ENCODE measurements at regions not wholly inside any gene's neighbourhood (a gene's known extent, or its start where the extent isn't known, plus 50 kb on each side); places are given as distances from the start of the nearest gene placed in this dataset.

DNA sequence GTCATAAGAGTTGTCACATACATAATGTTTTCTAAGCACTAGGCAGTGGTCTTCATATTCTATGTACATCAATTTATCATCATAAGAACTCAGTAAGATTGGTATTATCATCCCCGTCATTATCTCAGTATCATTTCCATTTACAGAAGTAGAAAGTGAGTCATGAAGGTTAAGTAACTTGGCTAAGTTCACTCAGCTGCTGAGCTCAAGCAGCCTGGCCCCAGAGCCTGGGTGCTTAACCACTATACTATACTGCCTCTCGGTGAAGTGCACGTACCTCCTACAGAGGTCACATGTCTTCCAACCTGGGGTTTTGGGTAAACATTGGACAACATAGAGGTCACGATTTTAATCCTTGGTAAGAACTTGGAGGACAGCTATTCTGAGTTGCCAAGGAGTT lies 161.5 kb upstream of the GATB start:
- no peak for DNase-seq

DNA sequence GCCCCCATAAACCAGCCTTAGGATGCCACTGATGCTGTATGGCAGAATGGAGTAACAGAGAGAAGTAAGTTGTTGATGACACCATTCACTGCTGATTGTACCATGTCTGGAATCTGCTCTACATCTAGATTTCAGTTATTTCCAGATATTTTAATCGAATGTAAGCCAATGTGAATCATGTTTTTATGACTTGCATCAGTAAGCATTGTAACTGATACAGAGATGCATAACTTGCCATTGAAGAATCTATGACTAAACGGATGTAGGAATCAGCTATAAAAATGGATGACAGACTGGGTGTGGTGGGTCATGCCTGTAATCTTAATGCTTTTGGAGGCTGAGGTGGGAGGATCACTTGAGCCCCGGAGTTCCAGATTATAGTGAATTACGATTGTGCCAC lies 161.0 kb upstream of the GATB start:
- DNase-seq: no peak

GRCh38 chr4:151921386-151921785 lies 160.6 kb upstream of the GATB start:
- DNase-seq: no peak

DNA sequence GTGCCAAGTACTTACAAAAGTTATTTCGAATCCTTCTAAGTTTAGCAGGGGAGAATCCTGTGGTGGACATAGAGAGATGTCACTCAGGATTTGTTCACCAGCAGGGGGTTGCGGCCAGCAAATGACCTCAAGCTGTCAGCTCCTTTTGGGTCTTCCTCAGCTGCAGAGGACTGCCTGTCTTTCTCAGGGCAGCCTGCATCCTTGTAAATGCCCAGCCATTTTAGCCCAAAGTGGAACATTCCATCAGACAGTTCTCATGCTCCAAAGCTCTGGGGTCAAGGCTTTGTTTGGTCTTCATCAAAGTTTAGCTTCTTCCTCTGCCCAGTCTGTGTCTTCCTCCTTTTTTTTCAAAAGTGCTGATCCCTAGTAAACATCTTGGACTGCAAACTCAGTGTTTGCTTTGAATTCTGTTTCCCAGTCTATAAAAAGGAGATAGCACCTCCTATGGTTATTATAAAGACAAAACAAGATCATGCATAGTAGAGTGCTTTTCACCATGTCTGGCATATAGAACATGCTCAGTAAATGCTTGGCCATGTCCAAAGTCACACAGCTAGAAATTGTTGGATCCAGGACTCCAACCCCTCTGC lies 156.4 kb upstream of the GATB start:
- DNase-seq: no peak

DNA sequence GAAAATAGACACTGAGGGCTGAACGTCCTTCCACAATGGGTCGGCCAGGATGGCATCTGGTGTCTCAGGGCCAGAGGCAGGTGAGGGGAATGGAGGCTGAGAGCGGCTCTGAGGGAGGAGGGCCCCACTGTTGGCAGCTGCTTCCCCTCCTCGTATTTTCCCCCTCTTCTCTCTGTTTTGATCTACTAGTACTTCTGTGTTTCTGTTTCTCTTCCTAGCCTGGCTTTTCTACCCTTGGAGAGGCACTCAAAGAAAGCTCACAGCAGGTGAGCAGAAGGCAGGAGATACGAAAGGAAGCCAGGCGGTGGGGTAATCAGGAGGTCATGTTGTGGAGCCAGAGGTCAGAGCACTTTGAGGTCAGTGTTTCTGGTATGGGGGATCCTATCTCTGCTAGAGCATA lies 151.8 kb upstream of the GATB start:
- DNase-seq: no peak

DNA sequence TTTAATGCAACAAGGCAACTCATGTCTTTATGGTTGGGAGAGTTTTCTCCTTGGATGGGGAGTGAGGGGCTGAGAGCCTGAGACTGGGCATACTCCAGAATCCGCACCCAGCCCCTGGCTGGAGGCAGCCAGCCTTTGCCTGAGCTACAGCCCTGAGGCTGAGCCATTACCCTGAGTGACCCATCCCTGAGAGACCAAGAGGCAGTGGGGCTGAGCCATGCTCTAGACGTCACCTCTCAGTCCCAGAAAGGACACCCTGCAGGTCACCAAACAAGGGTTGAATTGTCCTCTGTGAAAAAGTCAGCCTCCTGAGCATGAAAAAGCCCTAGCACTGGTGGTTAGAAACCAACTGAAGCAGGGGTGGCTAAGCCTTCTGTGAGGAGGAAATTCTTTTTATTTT lies 151.2 kb upstream of the GATB start:
- DNase-seq: no peak

DNA sequence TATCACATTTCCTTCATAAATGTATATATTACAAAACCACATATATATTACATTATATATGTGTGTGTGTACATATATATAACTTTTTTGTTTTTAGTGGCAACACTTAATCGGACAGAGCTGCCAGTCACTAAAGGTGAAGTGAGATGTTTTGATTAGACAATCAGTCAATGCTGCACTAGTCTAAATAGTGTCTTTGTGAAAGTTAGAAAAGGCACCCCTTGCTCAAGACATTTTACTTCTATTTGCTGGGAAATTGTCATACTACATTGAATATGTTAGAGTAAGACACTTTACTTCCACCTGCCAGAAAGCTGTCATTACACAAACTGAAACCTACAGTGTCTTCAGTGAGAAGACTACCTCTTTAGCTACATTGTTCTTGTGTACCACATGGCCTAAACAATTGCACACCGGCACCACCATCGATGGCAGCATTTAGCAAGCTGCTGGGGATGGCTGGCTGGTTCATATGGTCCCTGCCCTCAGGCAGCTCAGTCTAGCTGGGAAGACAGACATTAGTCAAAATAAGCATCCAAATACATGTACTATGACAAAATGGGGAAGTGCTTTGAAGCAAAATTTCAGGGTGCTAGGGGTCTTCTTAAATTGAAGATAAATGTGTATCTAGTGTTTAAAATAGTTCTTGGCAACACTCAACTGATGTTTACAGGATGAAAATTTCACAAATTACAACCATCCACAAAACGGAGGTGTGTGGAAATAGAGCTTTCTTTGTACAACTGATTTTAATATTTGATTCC lies 148.1 kb upstream of the GATB start:
- DNase-seq: no peak

- DNase-seq: no peak
Observed at GRCh38 chr4:151908201-151908600, 147.4 kb upstream of the GATB start.

- DNase-seq: no peak
Observed at GRCh38 chr4:151906438-151906837, 145.6 kb upstream of the GATB start.

DNA sequence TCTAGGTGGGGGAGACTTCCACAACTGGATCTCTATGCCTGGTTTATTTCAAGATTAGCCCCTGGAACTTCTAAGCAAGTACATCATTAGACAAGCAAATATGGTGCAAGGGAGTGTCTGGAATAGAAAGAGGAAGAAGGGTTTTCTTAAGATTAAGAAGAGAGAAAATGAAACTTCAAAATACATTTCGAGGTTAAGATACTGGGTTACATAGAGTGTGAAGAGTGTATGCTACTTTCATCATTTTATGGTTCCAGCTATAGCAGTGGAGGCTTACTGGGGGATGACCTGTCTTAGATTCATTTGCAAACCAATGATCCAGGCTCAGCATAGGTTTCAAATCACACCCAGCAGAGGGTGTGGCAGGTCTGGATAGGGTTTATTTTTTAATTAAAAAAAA lies 144.4 kb upstream of the GATB start:
- no peak for DNase-seq

- DNase-seq: no peak
Observed at GRCh38 chr4:151901631-151902030, 140.8 kb upstream of the GATB start.

DNA sequence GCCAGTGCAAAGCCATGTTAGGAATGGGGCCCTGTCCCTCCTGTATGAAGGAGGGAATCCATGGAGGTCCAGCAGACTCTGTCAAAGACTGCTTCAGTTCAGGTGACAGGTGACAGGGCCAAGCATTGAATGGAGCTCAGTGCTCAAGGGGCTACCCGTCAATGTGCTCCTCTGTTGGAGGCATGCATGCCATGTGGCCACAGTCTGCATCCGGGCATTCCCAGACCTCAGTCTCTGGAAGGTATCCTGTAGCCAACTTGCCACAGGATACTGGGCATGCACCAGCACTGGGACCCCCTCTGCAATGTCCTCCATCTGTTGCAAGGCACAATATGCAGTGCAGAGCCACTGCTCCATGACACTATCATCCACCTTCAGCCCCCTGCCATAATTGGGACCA lies 136.1 kb upstream of the GATB start:
- DNase-seq: no peak

- DNase-seq: no peak
Observed at GRCh38 chr4:151895671-151896070, 134.9 kb upstream of the GATB start.

DNA sequence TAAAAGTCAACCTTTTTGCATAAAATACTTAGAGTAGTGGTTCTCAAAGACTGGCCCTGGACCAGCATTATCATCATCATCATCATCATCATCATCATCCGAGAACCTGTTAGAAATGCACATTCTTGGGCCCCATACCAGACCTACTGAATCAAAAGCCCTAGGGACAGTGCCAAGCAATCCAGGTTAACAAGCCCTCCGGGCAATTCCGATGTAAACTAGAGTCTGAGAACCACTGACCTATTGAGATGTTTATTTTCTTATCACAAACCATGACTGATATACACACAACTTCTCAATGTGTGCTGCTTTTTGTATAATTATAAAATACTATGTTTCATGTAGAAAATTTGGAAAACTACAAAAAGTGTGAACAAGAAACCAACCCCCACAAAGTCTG lies 133.4 kb upstream of the GATB start:
- no peak for DNase-seq

GRCh38 chr4:151888367-151888866 lies 127.6 kb upstream of the GATB start:
- no peak for DNase-seq

DNA sequence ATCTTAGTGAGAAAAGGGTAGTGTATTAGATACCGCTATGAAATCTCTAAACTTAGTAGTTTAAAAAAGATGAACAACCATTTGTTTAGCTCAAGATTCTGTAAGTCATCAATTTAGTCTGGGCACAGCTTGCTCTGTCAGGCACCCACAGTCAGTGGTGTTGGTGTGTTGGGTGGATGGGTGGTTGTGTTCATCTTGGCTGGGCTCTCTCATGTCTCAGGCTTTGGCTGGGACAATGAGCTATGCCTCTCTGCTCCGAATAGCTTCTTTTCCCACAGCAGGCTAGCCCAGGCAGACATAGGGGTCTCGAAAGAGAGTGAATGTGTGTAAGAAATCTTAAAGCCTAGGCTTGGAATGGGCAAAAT lies 127.0 kb upstream of the GATB start:
- DNase-seq: no peak

DNA sequence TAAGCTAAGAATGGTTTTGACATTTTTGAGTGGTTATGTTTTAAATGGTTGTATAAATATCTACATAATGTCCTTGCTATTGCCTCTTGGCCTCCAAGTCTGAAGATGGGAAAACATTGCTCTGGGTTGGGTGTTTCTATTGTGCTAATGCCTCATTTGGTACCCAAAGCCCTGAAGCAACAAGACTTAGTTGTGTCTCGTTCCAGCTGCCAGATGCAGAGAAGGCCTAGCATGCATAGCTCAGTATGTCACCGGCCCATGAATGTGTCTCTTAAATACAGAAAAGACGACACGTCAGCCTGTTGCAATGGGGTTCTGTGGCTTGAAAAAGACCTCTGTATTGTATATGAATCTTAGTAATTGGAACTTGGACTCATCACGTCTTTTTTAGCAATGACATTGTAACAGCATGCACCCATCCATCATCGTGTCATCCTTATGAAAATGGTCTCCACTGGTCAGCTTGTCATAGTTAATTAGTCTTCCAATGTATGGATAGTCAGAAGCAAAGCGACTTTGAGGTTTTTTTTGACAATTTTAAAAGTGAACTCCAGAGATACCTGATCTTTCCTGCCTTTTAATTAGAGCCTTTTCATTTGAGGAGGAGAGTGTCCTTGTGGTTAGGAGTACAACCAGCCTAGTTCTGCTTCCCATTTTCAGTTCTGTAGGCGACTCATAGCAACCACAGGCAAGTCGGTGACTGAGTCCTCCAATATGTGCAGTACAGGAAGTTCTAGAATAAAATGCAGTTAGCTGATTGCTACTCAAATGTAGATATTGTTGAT lies 126.4 kb upstream of the GATB start:
- no peak for DNase-seq

- DNase-seq: no peak
Observed at GRCh38 chr4:151885123-151885522, 124.3 kb upstream of the GATB start.

DNA sequence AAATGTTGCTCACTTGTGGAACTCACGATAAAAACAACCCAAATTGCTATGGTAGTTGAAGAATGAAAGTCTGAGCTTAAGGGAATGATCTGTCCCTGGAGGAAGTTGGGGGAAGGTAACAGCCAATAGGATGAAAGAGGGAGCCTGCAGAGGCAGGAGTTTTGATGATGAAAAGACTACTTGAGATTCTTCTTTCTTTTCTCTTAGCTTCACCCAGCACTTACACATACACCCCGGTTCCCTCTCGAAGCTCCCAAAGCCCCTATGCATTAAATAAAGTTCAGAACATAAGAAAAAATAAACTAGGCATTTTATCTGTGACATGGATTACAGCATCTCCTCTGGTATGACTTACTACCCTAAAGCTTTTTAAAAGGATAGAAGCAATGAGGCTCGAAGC lies 122.9 kb upstream of the GATB start:
- no peak for DNase-seq

- DNase-seq: no peak
Observed at GRCh38 chr4:151882072-151882803, 121.4 kb upstream of the GATB start.

GRCh38 chr4:151879705-151880445 lies 119.1 kb upstream of the GATB start:
- DNase-seq: no peak

GRCh38 chr4:151876381-151876988 lies 115.7 kb upstream of the GATB start:
- DNase-seq: no peak
